Trophoblast cell (in vitro differentiated cells and primary cell): ENCODE measurements at regions not wholly inside any gene's neighbourhood (a gene's known extent, or its start where the extent isn't known, plus 50 kb on each side); places are given as distances from the start of the nearest gene placed in this dataset.

Source experiments
- DNase-seq, 2 donors: peaks; one replicate each; pipeline ENCODE4 v3.0.0-alpha.2; 2016
- H2AFZ ChIP-seq: 2 replicates; pipeline ENCODE4 v1.6.1; 2013; ENCODE audit warnings: low read length, moderate library complexity, mild to moderate bottlenecking; ENCODE audit not compliant: insufficient read depth, poor library complexity
- H2AK5ac ChIP-seq: 2 replicates; pipeline ENCODE4 v1.6.1; 2013; ENCODE audit warnings: mild to moderate bottlenecking, low read length
- H2BK120ac ChIP-seq: 2 replicates; pipeline ENCODE4 v1.6.1; 2013; ENCODE audit warnings: low read length, mild to moderate bottlenecking, moderate library complexity; ENCODE audit not compliant: insufficient read depth, poor library complexity
- H2BK12ac ChIP-seq: 2 replicates; pipeline ENCODE4 v1.6.1; 2013; ENCODE audit warnings: mild to moderate bottlenecking, low read length, moderate library complexity
- H2BK5ac ChIP-seq: 2 replicates; pipeline ENCODE4 v1.6.1; 2013; ENCODE audit warnings: low read length, low read depth, moderate library complexity, mild to moderate bottlenecking; ENCODE audit not compliant: poor library complexity
- H3K14ac ChIP-seq: 2 replicates; pipeline ENCODE4 v1.6.1; 2013; ENCODE audit warnings: mild to moderate bottlenecking, low read length
- H3K18ac ChIP-seq: 2 replicates; pipeline ENCODE4 v1.6.1; 2013; ENCODE audit warnings: mild to moderate bottlenecking, low read length
- H3K23ac ChIP-seq: 2 replicates; pipeline ENCODE4 v1.6.1; 2013; ENCODE audit warnings: low read length
- H3K27ac ChIP-seq: 2 replicates; pipeline ENCODE4 v1.5.1; 2013; ENCODE audit warnings: low read depth, mild to moderate bottlenecking, inconsistent platforms, low read length, moderate library complexity
- H3K27me3 ChIP-seq: 2 replicates; pipeline ENCODE4 v1.6.1; 2013; ENCODE audit warnings: inconsistent platforms, mild to moderate bottlenecking, low read length, moderate library complexity; ENCODE audit not compliant: insufficient read depth
- H3K36me3 ChIP-seq, 2 experiments: 1 replicate in 1 of 2; 2 replicates in 1 of 2; pipeline ENCODE4 v1.6.1; 2013; ENCODE audit warnings: low read length in 2 of 2, mild to moderate bottlenecking in 2 of 2, moderate library complexity in 1 of 2; ENCODE audit not compliant: insufficient read depth in 2 of 2, control insufficient read depth in 1 of 2
- H3K4ac ChIP-seq: 2 replicates; pipeline ENCODE4 v1.6.1; 2013; ENCODE audit warnings: low read depth, mild to moderate bottlenecking, low read length, moderate library complexity
- H3K4me1 ChIP-seq, 2 experiments: 1 replicate in 1 of 2; 2 replicates in 1 of 2; pipeline ENCODE4 v1.6.1; 2013; ENCODE audit warnings: low read length in 2 of 2, mild to moderate bottlenecking in 2 of 2, moderate library complexity in 1 of 2; ENCODE audit not compliant: insufficient read depth in 2 of 2, control insufficient read depth in 1 of 2
- H3K4me2 ChIP-seq: 2 replicates; pipeline ENCODE4 v1.6.1; 2013; ENCODE audit warnings: inconsistent platforms, mild to moderate bottlenecking, low read length, moderate library complexity
- H3K4me3 ChIP-seq: 2 replicates; pipeline ENCODE4 v1.5.1; 2013; ENCODE audit warnings: mild to moderate bottlenecking, low read depth, low read length, inconsistent platforms
- H3K79me1 ChIP-seq: one replicate; pipeline ENCODE4 v1.6.1; 2013; ENCODE audit warnings: low read length
- H3K79me2 ChIP-seq: 2 replicates; pipeline ENCODE4 v1.6.1; 2013; ENCODE audit warnings: low read length, mild to moderate bottlenecking; ENCODE audit not compliant: control insufficient read depth, insufficient read depth, poor library complexity
- H3K9ac ChIP-seq: 2 replicates; pipeline ENCODE4 v1.6.1; 2013; ENCODE audit warnings: mild to moderate bottlenecking, low read length
- H3K9me3 ChIP-seq: 2 replicates; pipeline ENCODE4 v1.6.1; 2013; ENCODE audit warnings: low read depth, mild to moderate bottlenecking, control low read depth, inconsistent platforms, low read length; ENCODE audit not compliant: insufficient read depth
- H4K12ac ChIP-seq: 2 replicates; pipeline ENCODE4 v1.6.1; 2013; ENCODE audit warnings: low read depth, mild to moderate bottlenecking, low read length, moderate library complexity
- H4K8ac ChIP-seq: 2 replicates; pipeline ENCODE4 v1.6.1; 2013; ENCODE audit warnings: low read depth, mild to moderate bottlenecking, low read length, moderate library complexity
- H4K91ac ChIP-seq: one replicate; pipeline ENCODE4 v1.6.1; 2013; ENCODE audit warnings: low read depth, mild to moderate bottlenecking, low read length, moderate library complexity
- WGBS: extraction: QIAGEN DNeasy Blood & Tissue Kit; methylation state at CpG from one replicate; pipeline ENCODE4 v1.1.7; 2013; ENCODE audit warnings: missing lambda C conversion rate; ENCODE audit not compliant: insufficient read length, insufficient coverage; ENCODE audit errors: extremely low coverage; 5-methylcytosine and 5-hydroxymethylcytosine counted together

DNA sequence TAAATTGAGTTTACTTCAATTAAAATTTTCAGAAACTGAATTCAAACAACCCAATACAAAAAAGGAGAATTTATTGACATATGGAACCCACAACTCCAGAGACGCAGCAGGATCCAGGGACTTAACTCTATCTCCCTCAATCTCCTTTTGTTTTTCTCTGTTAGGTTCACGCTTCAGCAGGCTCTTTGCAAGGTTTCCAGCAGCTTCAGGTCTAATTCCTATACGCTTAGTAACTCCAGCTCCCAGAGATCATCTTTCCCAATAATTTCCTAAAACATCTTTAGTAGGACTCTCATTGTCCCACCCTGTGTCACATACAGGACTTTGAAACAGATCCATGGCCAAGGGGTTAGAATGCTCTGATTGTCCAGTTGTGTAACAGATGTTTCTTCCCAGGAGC is 175.2 kb downstream of the RMST start:
- H2BK12ac ChIP-seq: no peak overlapping the region
- no peak overlapping the region for H3K14ac ChIP-seq
- H3K23ac ChIP-seq: no peak overlapping the region
- no peak overlapping the region for H3K27ac ChIP-seq
- H2BK120ac ChIP-seq: no peak overlapping the region
- H3K4me2 ChIP-seq: no peak overlapping the region
- H3K79me1 ChIP-seq: no peaks in the 10 kb centered on the region
- H3K18ac ChIP-seq: no peak overlapping the region
- no peaks in the 10 kb centered on the region for H3K9me3 ChIP-seq
- WGBS: no CpG with 5 or more reads among the region's 3 CpGs
- DNase-seq: no peak
- H3K36me3 ChIP-seq: no peaks in the 10 kb centered on the region
- no peak overlapping the region for H2AFZ ChIP-seq
- no peak overlapping the region for H4K8ac ChIP-seq
- H4K91ac ChIP-seq: no peak overlapping the region
- no peak overlapping the region for H3K9ac ChIP-seq
- no peak overlapping the region for H3K4me3 ChIP-seq
- H3K4me1 ChIP-seq: peaks cover 0 to 3% of the 10 kb centered on the region in 2 experiments
- no peaks in the 10 kb centered on the region for H3K27me3 ChIP-seq
- H2BK5ac ChIP-seq: no peak overlapping the region
- no peak overlapping the region for H2AK5ac ChIP-seq
- no peak overlapping the region for H4K12ac ChIP-seq
- no peaks in the 10 kb centered on the region for H3K79me2 ChIP-seq
- H3K4ac ChIP-seq: no peak overlapping the region

DNA sequence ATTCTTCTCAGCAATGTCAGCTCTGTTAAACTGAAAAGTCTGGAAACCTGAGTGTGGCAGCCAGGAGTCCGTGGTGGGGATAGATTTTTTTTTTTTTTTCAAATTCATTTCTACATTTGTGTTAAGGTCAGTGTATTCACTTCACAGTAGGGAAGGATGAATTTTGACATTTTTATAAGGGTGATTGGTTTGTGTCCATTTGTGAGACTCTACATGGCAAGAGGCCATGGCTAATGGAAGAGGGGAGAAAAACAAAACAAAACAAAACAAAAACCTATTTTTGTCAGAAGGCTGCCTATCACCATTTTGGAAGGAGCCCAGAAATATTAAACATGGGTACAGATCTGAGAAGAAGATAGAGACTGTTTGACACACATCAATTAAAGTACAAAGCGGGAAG is 176.1 kb downstream of the RMST start:
- Histone ChIP-seq H3K36me3 (no peaks in the 10 kb centered on the region), H2BK120ac (no peak overlapping the region), H3K27me3 (no peaks in the 10 kb centered on the region), H3K27ac (no peak overlapping the region), H4K91ac (no peak overlapping the region), H3K79me2 (no peaks in the 10 kb centered on the region), H3K4ac (no peak overlapping the region), H2BK5ac (no peak overlapping the region), H3K4me2 (no peak overlapping the region), H3K79me1 (no peaks in the 10 kb centered on the region), H4K12ac (no peak overlapping the region), H2BK12ac (no peak overlapping the region), H2AK5ac (no peak overlapping the region), H3K9ac (no peak overlapping the region), H3K23ac (no peak overlapping the region), H4K8ac (no peak overlapping the region), H3K14ac (no peak overlapping the region), H3K9me3 (no peaks in the 10 kb centered on the region), H3K4me3 (no peak overlapping the region), H2AFZ (no peak overlapping the region), H3K18ac (no peak overlapping the region), H3K4me1 (peaks cover 0 to 3% of the 10 kb centered on the region in 2 experiments)
- no CpG with 5 or more reads among the region's 2 CpGs for WGBS
- no peak for DNase-seq

DNA sequence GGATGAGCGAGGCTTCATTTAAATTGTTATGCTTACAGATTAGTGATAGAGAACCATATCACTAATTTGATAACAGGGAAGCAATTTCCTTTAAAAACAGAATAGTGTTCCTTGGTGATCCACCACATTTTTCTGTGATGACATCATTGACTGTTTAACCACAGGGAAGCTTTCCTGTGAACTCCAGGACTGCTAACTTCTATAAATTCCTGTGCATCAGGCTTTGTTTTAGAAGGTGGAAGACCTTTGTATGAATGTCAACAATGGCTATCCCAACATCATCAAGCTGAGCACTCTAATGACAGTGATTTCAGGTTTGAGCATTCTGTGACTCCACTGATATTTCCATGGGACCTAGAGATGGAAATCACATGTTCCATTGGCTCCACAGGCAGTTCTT is 177.1 kb downstream of the RMST start:
- Histone ChIP-seq H3K36me3 (no peaks in the 10 kb centered on the region), H3K18ac (no peak overlapping the region), H2AFZ (no peak overlapping the region), H4K8ac (no peak overlapping the region), H3K9ac (no peak overlapping the region), H2BK12ac (no peak overlapping the region), H3K14ac (no peak overlapping the region), H3K79me2 (no peaks in the 10 kb centered on the region), H2BK5ac (no peak overlapping the region), H3K4me3 (no peak overlapping the region), H3K27me3 (no peaks in the 10 kb centered on the region), H3K23ac (no peak overlapping the region), H2BK120ac (no peak overlapping the region), H4K91ac (no peak overlapping the region), H2AK5ac (no peak overlapping the region), H3K4me2 (no peak overlapping the region), H3K4me1 (peaks cover 0 to 3% of the 10 kb centered on the region in 2 experiments), H3K9me3 (no peaks in the 10 kb centered on the region), H3K4ac (no peak overlapping the region), H3K79me1 (no peaks in the 10 kb centered on the region), H4K12ac (no peak overlapping the region), H3K27ac (no peak overlapping the region)
- WGBS: no CpG with 5 or more reads among the region's 1 CpG
- no peak for DNase-seq

DNA sequence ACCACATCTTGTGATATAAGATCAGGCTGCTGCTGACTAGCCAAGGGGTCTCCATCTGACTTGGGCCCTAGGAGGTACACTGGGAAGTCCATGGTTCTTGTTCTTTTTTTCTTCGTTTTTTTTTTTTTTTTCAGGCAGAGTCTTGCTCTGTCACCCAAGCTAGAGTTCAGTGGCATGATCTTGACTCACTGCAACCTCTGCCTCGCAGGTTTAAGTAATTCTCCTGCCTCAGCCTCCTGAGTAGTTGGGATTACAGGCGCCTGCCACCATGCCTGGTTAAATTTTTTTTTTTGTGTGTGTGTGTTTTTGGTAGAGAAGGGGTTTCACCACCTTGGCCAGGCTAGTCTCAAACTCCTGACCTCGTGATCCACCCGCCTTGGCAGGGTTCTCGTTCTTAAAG is 178.2 kb downstream of the RMST start:
- no peak overlapping the region for H3K18ac ChIP-seq
- no peak overlapping the region for H3K4me2 ChIP-seq
- no peak overlapping the region for H3K14ac ChIP-seq
- no peak overlapping the region for H3K27ac ChIP-seq
- H3K9ac ChIP-seq: no peak overlapping the region
- no peaks in the 10 kb centered on the region for H3K79me2 ChIP-seq
- no peak for DNase-seq
- H2AFZ ChIP-seq: no peak overlapping the region
- H4K8ac ChIP-seq: no peak overlapping the region
- H2BK120ac ChIP-seq: no peak overlapping the region
- H2BK5ac ChIP-seq: no peak overlapping the region
- WGBS: no CpG with 5 or more reads among the region's 6 CpGs
- no peak overlapping the region for H2AK5ac ChIP-seq
- no peak overlapping the region for H3K4ac ChIP-seq
- H2BK12ac ChIP-seq: no peak overlapping the region
- H3K27me3 ChIP-seq: no peaks in the 10 kb centered on the region
- H3K9me3 ChIP-seq: no peaks in the 10 kb centered on the region
- H3K23ac ChIP-seq: no peak overlapping the region
- no peaks in the 10 kb centered on the region for H3K36me3 ChIP-seq
- H3K4me1 ChIP-seq: peaks cover 0 to 3% of the 10 kb centered on the region in 2 experiments
- no peaks in the 10 kb centered on the region for H3K79me1 ChIP-seq
- H3K4me3 ChIP-seq: no peak overlapping the region
- no peak overlapping the region for H4K91ac ChIP-seq
- H4K12ac ChIP-seq: no peak overlapping the region
